ENCODE measurements at regions not wholly inside any gene's neighbourhood (a gene's known extent, or its start where the extent isn't known, plus 50 kb on each side); places are given as distances from the start of the nearest gene placed in this dataset.

DNA sequence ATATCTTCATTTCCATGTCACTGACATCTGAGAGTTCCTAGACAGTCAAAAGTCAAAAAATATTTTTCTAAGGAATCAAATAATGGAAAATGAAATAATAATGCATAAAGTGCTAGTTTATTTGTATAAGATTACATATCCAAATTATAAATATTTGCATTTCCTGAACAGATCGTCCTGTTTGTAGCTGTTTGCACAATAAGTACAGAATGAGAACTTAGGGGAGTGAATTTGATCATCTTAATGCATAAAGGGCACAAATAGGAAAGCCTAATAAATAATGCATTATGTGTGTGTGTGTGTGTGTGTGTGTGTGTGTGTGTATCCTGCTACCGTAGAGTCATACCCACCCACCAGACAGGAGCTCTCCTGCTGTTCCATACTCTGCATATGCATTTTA, 521.0 kb upstream of the EPHA7 start:
- Histone ChIP-seq H3K4me2 (replicated peaks; ENCODE audit: low read depth, low read length, poor library complexity, severe bottlenecking) (no peak overlapping the region), H3K36me3 (replicated peaks in 1 of 2; ENCODE audit: control extremely low read depth in 1 of 2, control insufficient read depth in 1 of 2, extremely low read depth in 1 of 2, insufficient read depth in 2 of 2, low read length in 1 of 2) (no peaks in the 10 kb centered on the region), H3K9me3 (ENCODE audit: control extremely low read depth in 1 of 3, control insufficient read depth in 2 of 3, insufficient read depth in 1 of 3, low read length in 2 of 3) (no peaks in the 10 kb centered on the region), H4K20me1 (ENCODE audit: control insufficient read depth, insufficient read depth, low read length, poor library complexity, severe bottlenecking) (no peaks in the 10 kb centered on the region), H3K27me3 (replicated peaks in 1 of 4; ENCODE audit: control extremely low read depth in 1 of 4, control insufficient read depth in 3 of 4, insufficient read depth in 4 of 4, low read length in 3 of 4) (no peaks in the 10 kb centered on the region), H3K79me2 (ENCODE audit: control insufficient read depth, insufficient read depth, low read length) (no peaks in the 10 kb centered on the region), H3K27ac (ENCODE audit: low read length in 2 of 2) (no peak overlapping the region), H3K4me1 (ENCODE audit: control insufficient read depth in 2 of 2, insufficient read depth in 2 of 2, low read length in 2 of 2) (no peaks in the 10 kb centered on the region), H2AFZ (ENCODE audit: insufficient read depth, low read depth, low read length, poor library complexity, severe bottlenecking) (no peak overlapping the region), H3K4me3 (ENCODE audit: control extremely low read depth in 1 of 5, extremely low read depth in 1 of 5, insufficient read depth in 1 of 5, low read depth in 2 of 5, low read length in 4 of 5) (no peak overlapping the region), H3K9ac (ENCODE audit: low read length) (no peak overlapping the region)
- intact Hi-C loops (cut with micrococcal nuclease): no loop called here
- Mint-ChIP-seq H3K9me3 (ENCODE audit: insufficient read depth) (no peaks in the 10 kb centered on the region), H3K27me3 (no peaks in the 10 kb centered on the region), H3K4me1 (no peaks in the 10 kb centered on the region), H3K27ac (no peak overlapping the region), H3K4me3 (no peak overlapping the region)
- no peak for TF ChIP-seq EZH2 (IDR thresholded peaks at IDR 0.05; ENCODE audit: borderline replicate concordance, insufficient read depth, low read depth, low read length, poor library complexity, severe bottlenecking)
- TF ChIP-seq, protein P1, sequence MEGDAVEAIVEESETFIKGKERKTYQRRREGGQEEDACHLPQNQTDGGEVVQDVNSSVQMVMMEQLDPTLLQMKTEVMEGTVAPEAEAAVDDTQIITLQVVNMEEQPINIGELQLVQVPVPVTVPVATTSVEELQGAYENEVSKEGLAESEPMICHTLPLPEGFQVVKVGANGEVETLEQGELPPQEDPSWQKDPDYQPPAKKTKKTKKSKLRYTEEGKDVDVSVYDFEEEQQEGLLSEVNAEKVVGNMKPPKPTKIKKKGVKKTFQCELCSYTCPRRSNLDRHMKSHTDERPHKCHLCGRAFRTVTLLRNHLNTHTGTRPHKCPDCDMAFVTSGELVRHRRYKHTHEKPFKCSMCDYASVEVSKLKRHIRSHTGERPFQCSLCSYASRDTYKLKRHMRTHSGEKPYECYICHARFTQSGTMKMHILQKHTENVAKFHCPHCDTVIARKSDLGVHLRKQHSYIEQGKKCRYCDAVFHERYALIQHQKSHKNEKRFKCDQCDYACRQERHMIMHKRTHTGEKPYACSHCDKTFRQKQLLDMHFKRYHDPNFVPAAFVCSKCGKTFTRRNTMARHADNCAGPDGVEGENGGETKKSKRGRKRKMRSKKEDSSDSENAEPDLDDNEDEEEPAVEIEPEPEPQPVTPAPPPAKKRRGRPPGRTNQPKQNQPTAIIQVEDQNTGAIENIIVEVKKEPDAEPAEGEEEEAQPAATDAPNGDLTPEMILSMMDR (IDR thresholded peaks at IDR 0.05): no peak
- ATAC-seq (ENCODE audit: low read depth): no peak
- CTCF ChIA-PET: no interaction called here
- POLR2A ChIA-PET: no interaction called here
- WGBS (ENCODE audit: insufficient coverage): 80% methylated on average over 1 of the region's 2 CpGs
- no peak for DNase-seq

GRCh38 chr6:93932175-93932574, 512.8 kb upstream of the EPHA7 start:
- H3K27ac Mint-ChIP-seq: no peak overlapping the region
- no peak overlapping the region for H3K4me3 ChIP-seq (ENCODE audit: control extremely low read depth in 1 of 5, extremely low read depth in 1 of 5, insufficient read depth in 1 of 5, low read depth in 2 of 5, low read length in 4 of 5)
- H3K4me2 ChIP-seq (replicated peaks; ENCODE audit: low read depth, low read length, poor library complexity, severe bottlenecking): no peak overlapping the region
- H3K9me3 ChIP-seq (ENCODE audit: control extremely low read depth in 1 of 3, control insufficient read depth in 2 of 3, insufficient read depth in 1 of 3, low read length in 2 of 3): no peaks in the 10 kb centered on the region
- no peak overlapping the region for H2AFZ ChIP-seq (ENCODE audit: insufficient read depth, low read depth, low read length, poor library complexity, severe bottlenecking)
- H3K27me3 ChIP-seq (replicated peaks in 1 of 4; ENCODE audit: control extremely low read depth in 1 of 4, control insufficient read depth in 3 of 4, insufficient read depth in 4 of 4, low read length in 3 of 4): no peaks in the 10 kb centered on the region
- 67% methylated on average over 1 of the region's 2 CpGs for WGBS (ENCODE audit: insufficient coverage)
- no peaks in the 10 kb centered on the region for H3K4me1 Mint-ChIP-seq
- peaks cover 2% of the 10 kb centered on the region for H3K9me3 Mint-ChIP-seq (ENCODE audit: insufficient read depth)
- H3K27me3 Mint-ChIP-seq: no peaks in the 10 kb centered on the region
- H3K4me1 ChIP-seq (ENCODE audit: control insufficient read depth in 2 of 2, insufficient read depth in 2 of 2, low read length in 2 of 2): no peaks in the 10 kb centered on the region
- ChIA-PET CTCF (no interaction called here), POLR2A (no interaction called here)
- no peaks in the 10 kb centered on the region for H3K79me2 ChIP-seq (ENCODE audit: control insufficient read depth, insufficient read depth, low read length)
- no peak overlapping the region for H3K4me3 Mint-ChIP-seq
- ATAC-seq (ENCODE audit: low read depth) (no peak), DNase-seq (no peak)
- intact Hi-C loops (cut with micrococcal nuclease): no loop called here
- H4K20me1 ChIP-seq (ENCODE audit: control insufficient read depth, insufficient read depth, low read length, poor library complexity, severe bottlenecking): no peaks in the 10 kb centered on the region
- no peak overlapping the region for H3K27ac ChIP-seq (ENCODE audit: low read length in 2 of 2)
- H3K9ac ChIP-seq (ENCODE audit: low read length): no peak overlapping the region
- TF ChIP-seq, protein P1 (IDR thresholded peaks at IDR 0.05): no peak
- no peak for TF ChIP-seq EZH2 (IDR thresholded peaks at IDR 0.05; ENCODE audit: borderline replicate concordance, insufficient read depth, low read depth, low read length, poor library complexity, severe bottlenecking)
- no peaks in the 10 kb centered on the region for H3K36me3 ChIP-seq (replicated peaks in 1 of 2; ENCODE audit: control extremely low read depth in 1 of 2, control insufficient read depth in 1 of 2, extremely low read depth in 1 of 2, insufficient read depth in 2 of 2, low read length in 1 of 2)

Data from B cell (primary cell).